Vagina (tissue), 2 donors: ENCODE measurements at regions not wholly inside any gene's neighbourhood (a gene's known extent, or its start where the extent isn't known, plus 50 kb on each side); places are given as distances from the start of the nearest gene placed in this dataset.

Experiments used
- DNase-seq, 2 donors: peaks; one replicate each; pipeline ENCODE4 v3.0.0-alpha.2; 2017; ENCODE audit errors: extremely low spot score in 2 of 2
- H3K27ac ChIP-seq: fragments of 200-600 bp; sonication (generic); one replicate; pipeline ENCODE4 v1.5.1; 2019
- H3K27me3 ChIP-seq: fragments of 200-600 bp; sonication (generic); one replicate; pipeline ENCODE4 v1.5.1; 2019
- H3K36me3 ChIP-seq, 2 donors: fragments of 200-600 bp; sonication (generic); one replicate each; pipeline ENCODE4 v1.5.1; 2017 to 2019
- H3K4me1 ChIP-seq: fragments of 200-600 bp; sonication (generic); one replicate; pipeline ENCODE4 v1.5.1; 2019
- H3K4me3 ChIP-seq, 2 donors: fragments of 200-600 bp; sonication (generic); 1 replicate in 1 of 2; 2 replicates in 1 of 2; pipeline ENCODE4 v1.5.1; 2016 to 2019
- H3K9me3 ChIP-seq: fragments of 200-600 bp; sonication (generic); one replicate; pipeline ENCODE4 v1.5.1; 2019
- CTCF ChIP-seq, 3 experiments: fragments of 450-650 bp in 2 of 3; fragments of 200-600 bp in 1 of 3; sonication (generic) in 1 of 3; IDR thresholded peaks; one replicate each; pipeline ENCODE4 v1.5.1; 2017 to 2019; ENCODE audit warnings: antibody characterized with exemption in 3 of 3, mild to moderate bottlenecking in 2 of 3, moderate library complexity in 2 of 3
- POLR2A ChIP-seq, 2 donors: fragments of 450-650 bp; IDR thresholded peaks; one replicate each; pipeline ENCODE4 v1.6.1; 2017; ENCODE audit warnings: antibody characterized with exemption in 2 of 2, mild to moderate bottlenecking in 2 of 2, moderate library complexity in 2 of 2
- POLR2AphosphoS5 ChIP-seq, 2 donors: sonication (generic); formaldehyde crosslinking; IDR thresholded peaks; one replicate each; pipeline ENCODE4 v1.9.0; 2017; ENCODE audit warnings: antibody characterized with exemption in 2 of 2, mild to moderate bottlenecking in 2 of 2, low read depth in 1 of 2; ENCODE audit not compliant: insufficient read depth in 1 of 2
- intact Hi-C: fragments of 100-400 bp; cut with DNase I; formaldehyde crosslinking; loops from one replicate; pipeline ENCODE4 v1.15.1; 2023

GRCh38 chr10:78738861-78739260, 329.9 kb upstream of the ZMIZ1 start:
- no peak for DNase-seq
- no peaks in the 10 kb centered on the region for H3K9me3 ChIP-seq
- H3K4me1 ChIP-seq: peaks cover 19% of the 10 kb centered on the region
- H3K36me3 ChIP-seq: no peaks in the 10 kb centered on the region
- H3K27me3 ChIP-seq: no peaks in the 10 kb centered on the region
- H3K27ac ChIP-seq: no peak overlapping the region
- intact Hi-C loops: no loop called here
- TF ChIP-seq POLR2AphosphoS5 (IDR thresholded peaks at IDR 0.05; ENCODE audit: insufficient read depth in 1 of 2, low read depth in 1 of 2) (no peak), CTCF (IDR thresholded peaks at IDR 0.05) (no peak), POLR2A (IDR thresholded peaks at IDR 0.05) (no peak)
- H3K4me3 ChIP-seq: no peak overlapping the region

GRCh38 chr10:78739444-78740053, 329.2 kb upstream of the ZMIZ1 start:
- H3K27ac ChIP-seq: no peak overlapping the region
- TF ChIP-seq CTCF (IDR thresholded peaks at IDR 0.05) (no peak), POLR2AphosphoS5 (IDR thresholded peaks at IDR 0.05; ENCODE audit: insufficient read depth in 1 of 2, low read depth in 1 of 2) (no peak), POLR2A (IDR thresholded peaks at IDR 0.05) (no peak)
- no peak for DNase-seq
- no peaks in the 10 kb centered on the region for H3K36me3 ChIP-seq
- intact Hi-C loops: no loop called here
- H3K9me3 ChIP-seq: no peaks in the 10 kb centered on the region
- H3K27me3 ChIP-seq: no peaks in the 10 kb centered on the region
- no peak overlapping the region for H3K4me3 ChIP-seq
- H3K4me1 ChIP-seq: peaks cover 25% of the 10 kb centered on the region

- DNase-seq: no peak
- Histone ChIP-seq H3K4me1 (peaks cover 33% of the 10 kb centered on the region), H3K36me3 (no peaks in the 10 kb centered on the region), H3K9me3 (no peaks in the 10 kb centered on the region), H3K4me3 (no peak overlapping the region), H3K27ac (no peak overlapping the region), H3K27me3 (no peaks in the 10 kb centered on the region)
- no peak for TF ChIP-seq POLR2A (IDR thresholded peaks at IDR 0.05)
- no peak for TF ChIP-seq CTCF (IDR thresholded peaks at IDR 0.05)
- no peak for TF ChIP-seq POLR2AphosphoS5 (IDR thresholded peaks at IDR 0.05; ENCODE audit: insufficient read depth in 1 of 2, low read depth in 1 of 2)
- intact Hi-C loops: no loop called here
Measured at GRCh38 chr10:78740976-78741915, 327.5 kb upstream of the ZMIZ1 start.

GRCh38 chr10:78742406-78742729, 326.4 kb upstream of the ZMIZ1 start:
- TF ChIP-seq POLR2AphosphoS5 (IDR thresholded peaks at IDR 0.05; ENCODE audit: insufficient read depth in 1 of 2, low read depth in 1 of 2) (no peak), POLR2A (IDR thresholded peaks at IDR 0.05) (no peak), CTCF (IDR thresholded peaks at IDR 0.05) (no peak)
- Histone ChIP-seq H3K9me3 (no peaks in the 10 kb centered on the region), H3K4me3 (no peak overlapping the region), H3K36me3 (no peaks in the 10 kb centered on the region), H3K27ac (peak overlapping the region; percentile 37), H3K4me1 (peaks cover 33% of the 10 kb centered on the region), H3K27me3 (no peaks in the 10 kb centered on the region)
- DNase-seq: no peak
- intact Hi-C loops: no loop called here
